Lung microvascular endothelial cell (primary cell): ENCODE measurements at regions not wholly inside any gene's neighbourhood (a gene's known extent, or its start where the extent isn't known, plus 50 kb on each side); places are given as distances from the start of the nearest gene placed in this dataset.

ENCODE experiments used
- DNase-seq, 2 donors: peaks; one replicate each; pipeline versions ENCODE4 v3.0.0 to v3.0.0-alpha.2; 2010; ENCODE audit warnings: low read depth in 2 of 2

- DNase-seq = peak; percentile 22 to 43
Measured at GRCh38 chr22:27331526-27332281, 469.9 kb downstream of the MN1 start.

GRCh38 chr22:27335102-27335660 is 466.4 kb downstream of the MN1 start:
- DNase-seq = no peak

GRCh38 chr22:27336151-27337090 is 465.1 kb downstream of the MN1 start:
- DNase-seq = no peak

GRCh38 chr22:27337676-27338075 is 463.9 kb downstream of the MN1 start:
- no peak for DNase-seq

GRCh38 chr22:27340047-27340446 is 461.5 kb downstream of the MN1 start:
- DNase-seq = no peak

DNA sequence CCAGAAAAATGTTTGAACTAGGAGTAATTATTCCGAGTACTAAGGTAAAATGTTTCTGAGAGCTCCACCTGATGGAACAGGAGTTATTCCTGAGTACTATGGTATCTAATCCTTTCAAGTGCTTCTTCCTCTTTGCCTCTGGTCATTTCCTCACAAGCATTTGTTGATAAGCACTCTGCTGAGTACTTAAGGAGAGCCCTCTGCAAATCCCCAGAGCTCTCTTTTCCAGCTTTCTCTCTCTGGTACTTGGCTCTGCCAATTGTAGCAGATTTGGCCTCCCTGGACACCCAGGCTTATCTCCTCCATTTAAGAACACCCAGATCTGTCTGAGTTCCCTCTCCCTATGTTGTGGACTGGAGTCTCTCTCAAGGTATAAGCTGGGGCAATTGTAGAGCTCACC is 457.0 kb downstream of the MN1 start:
- no peak for DNase-seq

GRCh38 chr22:27345691-27346090 is 455.9 kb downstream of the MN1 start:
- no peak for DNase-seq

- no peak for DNase-seq
Measured at GRCh38 chr22:27347951-27348350, 453.6 kb downstream of the MN1 start.

DNA sequence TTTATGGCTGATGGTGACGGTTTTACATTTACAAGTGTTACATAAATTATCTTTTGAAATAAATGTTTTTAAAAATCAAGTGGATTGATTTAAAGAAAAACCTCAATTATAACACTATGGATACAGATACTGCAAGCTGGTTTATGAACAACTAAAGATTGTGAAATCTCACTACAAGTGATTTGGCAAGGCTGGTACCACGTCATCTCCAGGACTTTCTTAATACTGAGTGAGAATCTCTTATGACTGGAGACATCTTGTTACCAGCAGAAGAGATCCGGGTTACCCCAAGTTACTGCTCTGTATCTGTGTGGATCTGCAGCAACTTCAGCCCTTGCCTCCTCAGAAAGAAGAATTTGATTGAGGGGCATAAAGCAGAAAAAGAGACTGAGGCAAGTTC is 452.9 kb downstream of the MN1 start:
- no peak for DNase-seq

DNA sequence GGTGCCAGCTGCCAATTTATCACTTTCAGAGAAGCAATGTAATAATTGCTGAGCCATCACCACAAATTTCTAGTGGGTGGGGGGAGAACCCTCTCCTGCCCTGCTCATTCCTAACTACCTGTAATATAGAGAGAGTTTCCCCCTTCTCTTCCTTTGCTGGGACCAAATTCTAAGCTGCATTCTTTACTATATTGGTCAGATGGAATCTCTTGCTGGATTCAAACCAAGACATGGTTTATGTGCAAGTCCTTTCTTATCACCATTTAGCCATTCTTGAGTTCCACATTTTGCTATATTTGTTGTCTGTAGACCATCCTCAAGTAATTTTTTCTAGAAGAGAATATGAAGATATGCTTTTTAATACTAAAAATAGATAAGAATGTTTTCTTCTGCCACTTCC is 452.1 kb downstream of the MN1 start:
- DNase-seq = no peak

GRCh38 chr22:27350306-27350705 is 451.2 kb downstream of the MN1 start:
- no peak for DNase-seq

- no peak for DNase-seq
Measured at GRCh38 chr22:27352426-27352825, 449.1 kb downstream of the MN1 start.

GRCh38 chr22:27358096-27358870 is 443.3 kb downstream of the MN1 start:
- no peak for DNase-seq

DNA sequence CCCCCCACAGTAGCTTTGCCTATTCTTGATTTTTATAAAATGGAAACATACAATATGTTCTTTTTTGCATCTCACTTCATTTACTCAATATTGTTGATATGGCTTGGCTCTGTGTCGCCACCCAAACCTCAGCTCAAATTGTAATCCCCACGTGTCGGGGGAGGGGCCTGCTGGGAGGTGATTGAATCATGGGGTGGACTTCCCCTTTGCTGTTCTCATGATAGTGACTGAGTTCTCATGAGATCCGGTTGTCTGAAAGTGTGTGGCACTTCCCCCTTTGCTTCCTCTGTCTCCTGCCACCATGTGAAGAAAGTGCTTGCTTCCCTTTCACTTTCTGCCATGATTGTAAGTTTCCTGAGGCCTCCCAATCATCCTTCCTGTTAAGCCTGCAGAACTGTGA is 431.3 kb downstream of the MN1 start:
- peak in 1 of 2 donors; percentile 8 for DNase-seq

GRCh38 chr22:27370987-27371386 is 430.6 kb downstream of the MN1 start:
- no peak for DNase-seq

DNA sequence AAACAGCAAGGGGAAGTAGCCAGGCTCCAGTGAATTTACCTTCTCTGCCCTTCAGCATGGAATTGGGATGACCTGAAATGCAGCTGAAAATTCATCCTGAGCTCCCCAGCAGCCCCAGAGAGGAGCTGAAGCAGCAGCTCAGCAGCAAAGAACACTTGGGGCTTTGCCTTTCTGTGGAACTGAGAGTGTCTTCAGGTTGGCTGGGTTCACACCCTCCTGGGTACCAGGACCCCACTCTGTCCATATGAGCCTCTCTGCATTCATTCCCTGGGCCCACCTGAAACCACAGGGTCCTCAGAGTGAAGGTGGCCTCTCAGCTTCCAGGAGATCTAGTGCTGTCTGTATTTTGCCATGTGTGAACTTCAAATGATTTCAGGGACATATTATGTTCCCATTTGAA is 429.2 kb downstream of the MN1 start:
- no peak for DNase-seq

DNA sequence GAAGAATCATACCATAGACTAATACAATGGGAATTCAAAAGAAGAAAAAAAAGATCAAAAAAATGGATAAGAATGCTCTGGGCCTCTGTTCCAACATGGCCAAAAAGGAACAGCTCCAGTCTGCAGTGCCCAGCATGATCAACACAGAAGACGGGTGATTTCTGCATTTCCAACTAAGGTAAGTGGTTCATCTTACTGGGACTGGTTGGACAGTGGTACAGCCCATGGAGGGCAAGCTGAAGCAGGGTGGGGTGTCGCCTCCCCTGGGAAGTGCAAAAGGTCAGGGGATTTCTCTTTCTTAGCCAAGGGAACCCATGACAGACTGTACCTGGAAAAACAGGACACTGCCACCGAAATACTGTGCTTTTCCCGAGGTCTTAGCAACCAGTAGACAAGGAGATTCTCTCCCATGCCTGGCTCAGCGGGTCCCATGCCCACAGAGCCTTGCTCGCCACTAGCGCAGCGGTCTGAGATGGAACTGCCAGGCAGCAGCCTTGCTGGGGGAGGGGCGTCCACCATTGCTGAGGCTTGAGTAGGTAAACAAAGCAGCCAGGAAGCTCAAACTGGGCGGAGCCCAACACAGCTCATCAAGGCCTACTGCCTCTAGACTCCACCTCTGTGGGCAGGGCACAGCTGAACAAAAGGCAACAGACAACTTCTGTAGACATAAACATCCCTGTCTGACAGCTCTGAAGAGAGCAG is 428.4 kb downstream of the MN1 start:
- peak in 1 of 2 donors; percentile 73 for DNase-seq

DNA sequence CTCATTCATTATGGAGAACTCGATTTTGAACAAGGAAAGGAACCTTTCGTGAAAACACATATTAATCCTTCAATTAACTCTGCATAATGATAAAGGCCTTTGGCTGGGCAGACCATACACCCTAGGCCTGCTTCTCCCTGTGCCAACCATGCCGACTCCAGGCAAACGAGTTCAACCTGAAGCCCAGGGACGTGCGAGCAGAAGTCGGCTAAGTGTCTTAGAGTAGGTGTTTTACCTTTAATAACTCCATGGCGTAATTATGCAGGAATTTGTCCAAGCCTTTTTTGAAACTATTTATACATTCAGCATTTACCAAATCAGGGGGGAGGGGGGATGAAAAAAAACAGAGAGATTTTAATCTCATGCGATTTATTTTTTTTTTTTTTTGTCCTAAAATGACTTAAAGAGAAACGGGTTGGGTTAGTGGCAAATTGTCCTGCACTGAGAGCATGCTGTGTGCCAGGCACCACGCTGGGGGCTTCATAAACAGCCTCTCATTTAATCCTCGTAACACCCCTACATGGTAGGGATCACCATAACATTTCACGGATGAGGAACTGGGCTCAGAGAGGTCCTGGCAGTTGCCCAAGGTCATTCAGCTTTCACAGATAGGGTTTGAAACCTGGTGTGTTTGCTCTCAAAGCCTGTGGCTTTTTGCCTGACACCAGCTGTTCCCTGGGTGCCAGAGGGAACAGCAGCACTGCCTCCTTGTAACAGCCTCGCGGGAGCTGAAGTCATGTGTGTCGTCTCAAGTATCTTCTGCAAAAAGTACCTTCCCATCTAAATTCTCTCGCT is 423.9 kb downstream of the MN1 start:
- DNase-seq = no peak

GRCh38 chr22:27378311-27378800 is 423.2 kb downstream of the MN1 start:
- DNase-seq = no peak

- DNase-seq = no peak
Measured at GRCh38 chr22:27378995-27379394, 422.6 kb downstream of the MN1 start.
